NCI-H526 treated with DMSO at 0.1 percent for 48 hours (cell line): ENCODE measurements at regions not wholly inside any gene's neighbourhood (a gene's known extent, or its start where the extent isn't known, plus 50 kb on each side); places are given as distances from the start of the nearest gene placed in this dataset.
"Not testable (repeated sequence)": the region's sequence is repeated elsewhere in the genome, so short reads cannot be mapped to it uniquely, and the experiment has no call there.

Experiments
- DNase-seq: peaks from one replicate; lab custom pipeline; 2025; lab: John Stamatoyannopoulos, UW

DNA sequence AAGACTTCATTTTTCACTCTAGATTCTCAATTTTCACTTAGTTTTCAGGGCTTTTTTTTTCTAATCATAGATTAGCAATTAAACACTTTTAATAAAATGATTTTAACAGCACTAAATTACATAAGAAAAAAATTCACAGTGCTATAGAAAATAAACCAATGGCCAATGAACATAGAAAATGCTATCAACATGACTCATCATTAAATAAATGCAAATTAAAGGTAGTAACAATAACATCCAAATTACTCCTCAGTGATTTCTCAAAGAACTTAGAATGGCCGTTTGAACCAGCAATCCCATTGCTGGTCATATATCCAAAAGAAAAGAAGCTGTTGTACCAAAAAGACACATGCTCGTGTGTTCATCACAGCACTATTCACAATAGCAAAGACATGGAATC lies 1058.9 kb downstream of the UQCRFS1 start:
- no peak for DNase-seq

DNA sequence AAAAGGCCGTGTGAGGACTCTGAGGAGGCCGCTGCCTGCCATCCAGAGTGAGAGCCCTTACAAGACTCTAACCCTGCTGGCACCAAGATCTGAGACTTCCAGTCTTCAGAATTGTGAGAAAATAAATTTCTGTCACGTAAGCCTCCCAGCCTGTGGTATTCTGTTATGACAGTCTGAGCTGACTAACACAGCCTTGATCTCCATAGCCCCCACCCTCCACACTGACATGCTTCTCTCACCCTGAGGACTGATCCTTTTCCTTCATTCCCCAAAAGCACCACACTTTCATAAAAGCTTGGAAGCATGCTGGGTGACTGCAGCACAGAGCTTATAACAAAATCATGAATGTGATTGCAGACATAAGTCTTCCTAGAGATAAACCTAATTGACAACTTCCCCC lies 1059.8 kb downstream of the UQCRFS1 start:
- no peak for DNase-seq

DNA sequence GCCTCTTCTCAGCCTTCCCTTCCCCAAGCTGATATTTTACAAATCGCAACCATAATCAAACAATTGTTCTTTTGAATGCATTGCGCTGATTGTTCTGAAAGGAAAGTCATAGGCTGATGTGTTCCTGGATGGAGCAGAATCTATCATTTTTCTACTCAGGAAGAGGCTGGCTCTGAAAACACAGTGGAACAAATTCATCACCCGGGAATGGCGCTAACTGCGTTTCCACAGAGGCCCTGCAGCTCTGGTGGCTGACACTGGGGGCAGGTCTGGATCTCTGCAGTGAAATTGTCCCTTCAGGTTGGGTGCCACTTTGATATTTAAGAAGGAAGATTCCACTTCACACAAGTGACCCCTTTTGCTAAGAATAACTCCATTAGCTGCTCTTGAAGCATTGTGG lies 1060.8 kb downstream of the UQCRFS1 start:
- DNase-seq = no peak

DNA sequence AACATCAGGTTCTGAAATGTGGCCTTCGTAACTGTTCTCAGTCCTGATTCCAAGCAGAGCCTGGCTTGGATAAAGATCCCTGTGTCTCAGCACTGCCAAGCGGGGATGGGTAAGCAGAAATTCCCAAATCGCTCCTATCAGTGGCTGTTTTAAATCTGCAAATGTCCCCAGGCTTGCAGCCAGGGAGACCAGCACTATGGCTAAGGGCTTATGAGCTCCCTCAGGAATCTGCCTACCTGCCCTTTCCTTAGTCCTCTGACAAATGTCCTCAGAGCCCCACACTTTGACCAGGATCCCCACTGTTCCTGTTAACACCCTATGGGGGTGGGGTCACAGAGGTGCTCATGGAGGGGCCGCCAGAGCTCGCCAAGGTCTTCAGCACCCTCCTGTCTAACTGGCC lies 1062.8 kb downstream of the UQCRFS1 start:
- no peak for DNase-seq

- DNase-seq = no peak
Observed at GRCh38 chr19:28148554-28148953, 1064.4 kb downstream of the UQCRFS1 start.

DNA sequence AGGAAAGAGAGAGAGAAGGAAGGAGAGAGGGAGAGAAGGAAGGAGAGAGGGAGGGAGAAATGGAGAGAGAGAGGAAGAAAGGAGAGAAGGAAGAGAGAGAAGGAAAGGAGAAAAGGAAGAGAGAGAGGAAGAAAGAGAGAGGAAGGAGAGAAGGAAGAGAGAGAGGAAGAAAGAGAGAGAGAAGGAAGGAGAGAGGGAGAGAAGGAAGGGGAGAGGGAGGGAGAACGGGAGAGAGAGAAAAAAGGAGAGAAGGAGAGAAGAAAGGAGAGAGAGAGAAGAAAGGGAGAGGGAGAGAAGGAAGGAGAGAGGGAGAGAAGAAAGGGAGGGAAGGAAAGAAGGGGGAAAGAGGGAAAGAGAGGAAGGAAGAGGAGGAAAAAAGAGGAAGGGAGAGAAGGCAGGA lies 1070.7 kb downstream of the UQCRFS1 start:
- DNase-seq = no peak

DNA sequence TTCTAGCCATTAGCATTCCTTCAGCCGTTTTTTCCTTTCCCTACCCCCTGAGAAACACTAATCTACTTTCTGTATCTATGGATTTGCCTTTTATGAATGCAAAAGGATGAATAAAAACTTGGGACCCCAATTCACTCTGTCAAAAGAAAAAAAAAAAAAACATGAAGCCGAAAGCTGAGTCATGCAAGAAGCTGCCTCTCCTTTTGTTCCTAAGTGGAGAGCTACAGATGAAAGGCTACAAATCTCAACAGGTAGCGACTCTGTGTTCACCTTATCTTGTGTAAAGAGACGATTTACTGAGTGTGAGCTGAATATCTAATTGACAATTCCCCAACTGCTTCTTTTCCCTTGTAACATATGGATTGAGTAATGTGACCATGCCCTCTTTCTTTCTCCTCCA lies 1072.8 kb downstream of the UQCRFS1 start:
- DNase-seq = no peak

- no peak for DNase-seq
Observed at GRCh38 chr19:28137772-28138171, 1075.2 kb downstream of the UQCRFS1 start.

DNA sequence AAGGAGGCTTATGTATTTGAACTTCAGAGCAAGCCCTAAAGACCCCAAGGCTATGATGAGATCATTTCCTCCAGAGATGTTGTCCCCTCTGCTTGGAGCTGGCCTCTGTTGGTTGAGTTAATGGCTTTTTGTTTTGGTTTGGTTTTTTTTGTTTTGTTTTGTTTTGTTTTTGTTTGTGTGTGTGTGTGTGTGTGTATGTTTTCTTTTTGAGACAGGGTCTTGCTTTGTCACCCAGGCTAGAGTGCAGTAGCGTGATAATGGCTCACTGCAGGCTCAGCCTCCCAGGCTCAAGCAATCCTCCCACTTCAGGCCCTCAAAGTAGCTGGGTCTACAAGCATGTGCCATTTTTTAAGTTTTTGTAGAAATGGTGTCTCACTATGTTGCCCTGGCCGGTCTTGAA lies 1076.2 kb downstream of the UQCRFS1 start:
- DNase-seq = no peak

DNA sequence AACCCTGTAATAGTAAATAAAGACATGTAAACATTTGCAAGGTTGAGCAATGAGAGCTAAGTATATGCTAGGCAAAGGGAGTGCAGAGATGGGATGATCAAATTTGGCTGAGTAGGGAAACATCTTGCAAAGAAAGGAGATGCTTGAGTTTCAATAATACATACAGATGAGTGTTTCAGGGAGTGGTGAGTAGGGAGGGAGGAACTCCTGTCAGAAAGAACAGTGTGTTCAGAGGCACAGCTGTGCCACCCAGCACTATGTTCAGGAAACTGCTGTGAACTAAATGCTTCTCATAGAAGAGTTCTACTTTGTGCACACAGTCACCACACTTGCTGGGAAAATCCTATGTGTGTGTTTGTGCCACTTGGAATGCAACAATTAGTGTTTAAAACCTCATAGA lies 1077.1 kb downstream of the UQCRFS1 start:
- DNase-seq = no peak

GRCh38 chr19:28134311-28134710 lies 1078.6 kb downstream of the UQCRFS1 start:
- DNase-seq = no peak

GRCh38 chr19:28130881-28131280 lies 1082.1 kb downstream of the UQCRFS1 start:
- DNase-seq = not testable (repeated sequence)

GRCh38 chr19:28130066-28130511 lies 1082.9 kb downstream of the UQCRFS1 start:
- DNase-seq = no peak

- no peak for DNase-seq
Observed at GRCh38 chr19:28128341-28128740, 1084.6 kb downstream of the UQCRFS1 start.

GRCh38 chr19:28126135-28126898 lies 1086.6 kb downstream of the UQCRFS1 start:
- no peak for DNase-seq

DNA sequence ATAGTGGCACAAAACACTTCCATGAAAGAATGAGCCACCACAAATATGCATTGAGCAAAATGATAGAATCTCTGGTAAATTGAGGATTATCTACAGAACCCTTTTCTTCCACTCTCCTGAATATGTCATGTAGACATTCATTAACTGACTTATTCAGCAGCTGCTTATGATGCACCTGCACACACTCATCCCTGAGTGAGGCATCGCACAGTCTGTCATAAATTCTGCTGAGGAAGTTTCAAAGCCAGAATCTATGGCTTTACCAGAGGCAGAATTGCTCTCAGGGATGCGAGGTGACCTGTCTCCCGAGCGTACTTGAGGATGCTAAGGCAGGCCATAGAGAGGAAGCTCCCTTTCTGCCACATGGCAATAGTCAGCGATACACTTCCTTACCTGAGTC lies 1090.2 kb downstream of the UQCRFS1 start:
- no peak for DNase-seq

GRCh38 chr19:28118235-28118634 lies 1094.7 kb downstream of the UQCRFS1 start:
- no peak for DNase-seq

GRCh38 chr19:28117143-28117542 lies 1095.8 kb downstream of the UQCRFS1 start:
- DNase-seq = no peak

GRCh38 chr19:28116379-28116778 lies 1096.6 kb downstream of the UQCRFS1 start:
- not testable (repeated sequence) for DNase-seq

- no peak for DNase-seq
Observed at GRCh38 chr19:28103921-28104320, 1109.0 kb downstream of the UQCRFS1 start.

DNA sequence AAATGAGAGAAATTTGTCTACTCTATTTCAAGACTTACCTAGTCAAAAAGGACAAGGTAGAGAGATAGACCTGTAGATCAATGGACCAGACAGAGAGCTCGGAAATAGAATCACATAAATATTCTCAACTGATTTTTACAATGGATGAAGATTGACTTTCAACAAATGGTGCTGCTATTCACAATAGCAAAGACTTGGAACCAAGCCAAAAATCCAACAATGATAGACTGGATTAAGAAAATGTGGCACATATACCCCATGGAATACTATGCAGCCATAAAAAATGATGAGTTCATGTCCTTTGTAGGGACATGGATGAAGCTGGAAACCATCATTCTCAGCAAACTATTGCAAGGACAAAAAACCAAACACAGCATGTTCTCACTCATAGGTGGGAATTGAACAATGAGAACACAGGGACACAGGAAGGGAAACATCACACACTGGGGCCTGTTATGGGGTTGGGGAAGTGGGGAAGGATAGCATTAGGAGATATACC lies 1128.2 kb downstream of the UQCRFS1 start:
- not testable (repeated sequence) for DNase-seq

- no peak for DNase-seq
Observed at GRCh38 chr19:28076628-28077027, 1136.3 kb downstream of the UQCRFS1 start.

DNA sequence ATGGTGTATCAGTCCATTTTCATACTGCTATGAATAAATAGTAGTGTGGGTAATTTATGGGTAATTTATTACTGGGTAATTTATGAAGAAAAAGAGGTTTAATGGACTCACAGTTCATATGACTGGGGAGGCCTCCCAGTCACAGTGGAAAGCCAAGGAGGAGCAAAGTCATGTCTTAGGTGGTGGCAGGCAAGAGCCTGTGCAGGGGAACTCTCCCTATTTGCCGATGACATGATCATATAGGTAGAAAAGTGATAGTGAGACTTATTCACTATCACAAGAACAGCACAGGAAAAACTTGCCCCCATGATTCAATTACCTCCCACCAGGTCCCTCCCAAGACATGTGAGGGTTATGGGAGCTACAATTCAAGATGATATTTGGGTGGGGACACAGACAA lies 1137.7 kb downstream of the UQCRFS1 start:
- DNase-seq = no peak

DNA sequence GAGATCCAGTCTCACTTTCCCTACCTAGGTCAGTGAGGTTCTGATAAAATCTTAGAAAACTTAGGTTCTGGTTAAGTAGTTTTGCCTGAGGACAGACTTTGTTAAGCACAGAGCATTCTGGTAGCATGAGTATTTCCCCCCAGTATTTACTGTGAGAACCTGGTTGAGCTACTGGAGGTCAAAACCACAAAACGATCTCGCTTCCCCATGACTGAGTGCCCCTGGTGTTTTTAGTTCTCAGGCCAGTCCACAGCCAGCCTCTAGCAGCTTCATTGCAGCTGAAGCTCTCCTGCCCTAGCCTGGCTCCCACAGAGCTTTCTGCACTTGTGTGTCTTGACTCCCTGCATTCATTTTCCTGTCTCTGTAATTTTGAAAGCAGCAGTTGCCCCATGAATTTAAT lies 1138.2 kb downstream of the UQCRFS1 start:
- DNase-seq = no peak
